HCT116 (cell line): ENCODE measurements at regions not wholly inside any gene's neighbourhood (a gene's known extent, or its start where the extent isn't known, plus 50 kb on each side); places are given as distances from the start of the nearest gene placed in this dataset.

ENCODE experiments used
- CBX3 ChIP-seq: IDR thresholded peaks from 2 replicates; pipeline ENCODE4 v1.6.1; 2012; ENCODE audit warnings: low read depth
- CEBPB ChIP-seq: IDR thresholded peaks from 2 replicates; pipeline ENCODE4 v1.6.1; 2012; ENCODE audit warnings: low read depth
- ELF1 ChIP-seq: IDR thresholded peaks from 2 replicates; pipeline ENCODE4 v1.6.1; 2012; ENCODE audit warnings: low read depth, borderline replicate concordance
- JUND ChIP-seq: IDR thresholded peaks from 2 replicates; pipeline ENCODE4 v1.6.1; 2012
- POLR2AphosphoS5 ChIP-seq: IDR thresholded peaks from 2 replicates; pipeline ENCODE4 v1.6.1; 2011; ENCODE audit warnings: mild to moderate bottlenecking, low read depth, low read length, moderate library complexity
- RAD21 ChIP-seq: IDR thresholded peaks from 2 replicates; pipeline ENCODE4 v1.6.1; 2012; ENCODE audit warnings: low read depth, mild to moderate bottlenecking
- REST ChIP-seq: IDR thresholded peaks from 2 replicates; pipeline ENCODE4 v1.6.1; 2012; ENCODE audit warnings: low read depth
- SIN3A ChIP-seq: IDR thresholded peaks from 2 replicates; pipeline ENCODE4 v1.6.1; 2012; ENCODE audit warnings: low read depth
- SRF ChIP-seq: IDR thresholded peaks from 2 replicates; pipeline ENCODE4 v1.6.1; 2012; ENCODE audit warnings: low read depth
- ZBTB33 ChIP-seq: IDR thresholded peaks from 2 replicates; pipeline ENCODE4 v1.6.1; 2011; ENCODE audit warnings: mild to moderate bottlenecking, low read length, moderate library complexity; ENCODE audit not compliant: insufficient replicate concordance; ENCODE audit errors: extremely low read depth
- ZNF274 ChIP-seq: fragments of 200-500 bp; sonication (Bioruptor generic); IDR thresholded peaks from 2 replicates; pipeline ENCODE4 v1.6.1; 2014; ENCODE audit warnings: mild to moderate bottlenecking, low read depth, low read length, inconsistent platforms

DNA sequence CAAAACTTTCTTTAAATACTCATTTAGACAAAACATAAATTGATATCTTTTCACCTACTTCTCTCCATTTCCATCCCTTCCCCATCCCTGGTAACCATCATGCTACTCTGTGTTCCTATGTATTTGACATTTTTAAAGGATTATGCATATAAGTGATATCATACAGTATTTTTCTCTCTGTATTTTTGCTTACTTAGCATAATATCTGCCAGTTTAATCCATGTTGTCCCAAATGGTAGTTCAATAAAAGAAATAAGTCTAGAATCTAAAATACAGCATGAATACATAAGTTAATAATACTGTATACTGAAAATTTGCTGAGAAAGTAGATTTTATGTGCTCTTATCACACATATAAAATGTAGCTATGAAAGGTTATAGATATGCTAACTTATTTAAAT, 190.3 kb upstream of the NAV3 start (continued):
- TF ChIP-seq ZBTB33 (no peak), ELF1 (no peak), ZNF274 (no peak), SRF (no peak), JUND (no peak), RAD21 (no peak), POLR2AphosphoS5 (no peak), CBX3 (no peak), SIN3A (no peak), CEBPB (no peak), REST (no peak)
